Endothelial cell of umbilical vein (primary cell): ENCODE measurements at regions not wholly inside any gene's neighbourhood (a gene's known extent, or its start where the extent isn't known, plus 50 kb on each side); places are given as distances from the start of the nearest gene placed in this dataset.

Source experiments
- BruUV-seq: library from RNA; stranded (reverse); fragments of 400-500 nt; replicated peaks from 2 replicates; lab custom pipeline; 2021; lab: Mats Ljungman, UMichigan
- CTCF ChIA-PET: fragments of 300-600, 350-600 bp; sonication (Branson Sonifier 250); formaldehyde crosslinking; loops from one replicate; lab custom pipeline; 2021; ENCODE audit warnings: antibody characterized with exemption, inconsistent platforms; lab: Charles Lee
- POLR2A ChIA-PET: fragments of 300-600, 350-600 bp; sonication (Branson Sonifier 250); formaldehyde crosslinking; loops from one replicate; lab custom pipeline; 2021; ENCODE audit warnings: antibody characterized with exemption, inconsistent platforms; lab: Charles Lee
- DNase-seq: peaks from one replicate; pipeline ENCODE4 v3.0.0-alpha.2; 2011; ENCODE audit warnings: low read depth, low spot score
- FAIRE-seq: peaks from 2 replicates; lab custom pipeline; 2011; peaks lifted over from hg19 to GRCh38; lab: Jason Lieb, UNC
- H2AFZ ChIP-seq: 2 replicates; pipeline ENCODE4 v1.6.0; 2012; ENCODE audit warnings: low read depth, low read length, control low read depth, inconsistent platforms
- H3K27ac ChIP-seq: 2 replicates; pipeline ENCODE4 v1.5.1; 2011; ENCODE audit warnings: low read depth, mild to moderate bottlenecking, control low read depth, low read length, moderate library complexity; ENCODE audit not compliant: insufficient read depth
- H3K27me3 ChIP-seq, 2 experiments: 2 replicates each; pipeline versions ENCODE4 v1.6.0 to v1.6.1; 2011; ENCODE audit warnings: low read length in 2 of 2, mixed read lengths in 1 of 2; ENCODE audit not compliant: control insufficient read depth in 2 of 2, insufficient read depth in 2 of 2
- H3K36me3 ChIP-seq, 2 experiments: 2 replicates in 1 of 2; 3 replicates in 1 of 2; pipeline ENCODE4 v1.5.1; 2011; ENCODE audit warnings: low read length in 2 of 2, mild to moderate bottlenecking in 1 of 2, moderate library complexity in 1 of 2; ENCODE audit not compliant: control insufficient read depth in 2 of 2, insufficient read depth in 2 of 2; ENCODE audit errors: extremely low read depth in 1 of 2
- H3K4me1 ChIP-seq: 3 replicates; pipeline ENCODE4 v1.5.1; 2011; ENCODE audit warnings: mild to moderate bottlenecking, low read length; ENCODE audit not compliant: control insufficient read depth, insufficient read depth; ENCODE audit errors: extremely low read depth
- H3K4me2 ChIP-seq: 2 replicates; pipeline ENCODE4 v1.6.1; 2011; ENCODE audit warnings: low read length, control low read depth, mixed read lengths; ENCODE audit not compliant: insufficient read depth
- H3K4me3 ChIP-seq, 3 experiments: fragments of 200-600 bp in 1 of 3; sonication (generic), shearing (Covaris generic) in 1 of 3; replicated peaks in 1 of 3; 2 replicates each; pipeline ENCODE4 v1.5.1; 2011 to 2016; ENCODE audit warnings: control low read depth in 3 of 3, low read length in 3 of 3, mild to moderate bottlenecking in 2 of 3, inconsistent platforms in 1 of 3, low read depth in 1 of 3, moderate library complexity in 1 of 3; ENCODE audit not compliant: insufficient read depth in 1 of 3
- H3K79me2 ChIP-seq: 2 replicates; pipeline ENCODE4 v1.6.0; 2012; ENCODE audit warnings: low read length, inconsistent platforms; ENCODE audit not compliant: control insufficient read depth, insufficient read depth
- H3K9ac ChIP-seq: replicated peaks from 2 replicates; pipeline ENCODE3; 2011; ENCODE audit warnings: low read length, control low read depth; ENCODE audit not compliant: insufficient read depth; ENCODE audit errors: extremely low read depth
- H3K9me1 ChIP-seq: replicated peaks from 3 replicates; pipeline ENCODE4 v1.6.0; 2011; ENCODE audit warnings: mild to moderate bottlenecking, low read length; ENCODE audit not compliant: control insufficient read depth, insufficient read depth; ENCODE audit errors: extremely low read depth
- H3K9me3 ChIP-seq: replicated peaks from 2 replicates; pipeline ENCODE4 v1.5.1; 2012; ENCODE audit warnings: low read length, inconsistent platforms; ENCODE audit not compliant: control insufficient read depth, insufficient read depth
- H4K20me1 ChIP-seq: replicated peaks from 2 replicates; pipeline ENCODE3; 2011; ENCODE audit warnings: mild to moderate bottlenecking, low read length; ENCODE audit not compliant: control insufficient read depth, insufficient read depth; ENCODE audit errors: extremely low read depth
- CTCF ChIP-seq, 2 donors: IDR thresholded peaks; 1 replicate in 1 of 2; 2 replicates in 1 of 2; pipeline ENCODE4 v1.5.1; 2011; ENCODE audit warnings: low read length in 2 of 2, mild to moderate bottlenecking in 2 of 2, moderate library complexity in 2 of 2, control low read depth in 1 of 2, inconsistent platforms in 1 of 2, low read depth in 1 of 2; ENCODE audit not compliant: insufficient read depth in 1 of 2; ENCODE audit errors: extremely low read depth in 1 of 2
- EZH2 ChIP-seq: IDR thresholded peaks from 2 replicates; pipeline ENCODE4 v1.6.1; 2012; ENCODE audit warnings: borderline replicate concordance, low read depth, mild to moderate bottlenecking, moderate library complexity, low read length, inconsistent platforms; ENCODE audit not compliant: severe bottlenecking
- FOS ChIP-seq: IDR thresholded peaks from 2 replicates; pipeline ENCODE4 v1.6.1; 2011; ENCODE audit warnings: mild to moderate bottlenecking, low read length, moderate library complexity, borderline replicate concordance; ENCODE audit not compliant: insufficient read depth
- GATA2 ChIP-seq: IDR thresholded peaks from 2 replicates; pipeline ENCODE4 v1.7.0; 2011; ENCODE audit warnings: low read depth, mild to moderate bottlenecking, moderate library complexity, mixed read lengths, low read length; ENCODE audit not compliant: insufficient read length, insufficient read depth
- JUN ChIP-seq: IDR thresholded peaks from 2 replicates; pipeline ENCODE4 v1.6.1; 2011; ENCODE audit warnings: borderline replicate concordance, low read depth; ENCODE audit not compliant: insufficient read length, insufficient read depth
- MYC ChIP-seq: IDR thresholded peaks from one replicate; pipeline ENCODE4 v1.6.1; 2011; ENCODE audit warnings: mild to moderate bottlenecking, low read depth, low read length
- POLR2A ChIP-seq: IDR thresholded peaks from 2 replicates; pipeline ENCODE4 v1.6.1; 2012; ENCODE audit warnings: low read depth, mild to moderate bottlenecking, control low read depth, low read length
- POLR2AphosphoS5 ChIP-seq: IDR thresholded peaks from 2 replicates; pipeline ENCODE4 v1.6.1; 2012; ENCODE audit warnings: low read depth, mild to moderate bottlenecking, control low read depth, low read length, moderate library complexity; ENCODE audit not compliant: insufficient read depth
- dilution Hi-C: fragments of 300-500 bp; cut with MboI; formaldehyde crosslinking; loops from one replicate; pipeline ENCODE4 v1.15.0; 2019; ENCODE audit warnings: low sequenced_read_pairs; ENCODE audit not compliant: extremely low pct_ligation_motif_present
- intact Hi-C: fragments of 100-400 bp; cut with micrococcal nuclease; formaldehyde crosslinking; loops from one replicate; pipeline ENCODE4 v1.10.0; 2022
- TF ChIP-seq, protein P1 (sequence below): IDR thresholded peaks from 2 replicates; pipeline ENCODE4 v1.6.1; 2011; ENCODE audit not compliant: insufficient read depth, insufficient read length

DNA sequence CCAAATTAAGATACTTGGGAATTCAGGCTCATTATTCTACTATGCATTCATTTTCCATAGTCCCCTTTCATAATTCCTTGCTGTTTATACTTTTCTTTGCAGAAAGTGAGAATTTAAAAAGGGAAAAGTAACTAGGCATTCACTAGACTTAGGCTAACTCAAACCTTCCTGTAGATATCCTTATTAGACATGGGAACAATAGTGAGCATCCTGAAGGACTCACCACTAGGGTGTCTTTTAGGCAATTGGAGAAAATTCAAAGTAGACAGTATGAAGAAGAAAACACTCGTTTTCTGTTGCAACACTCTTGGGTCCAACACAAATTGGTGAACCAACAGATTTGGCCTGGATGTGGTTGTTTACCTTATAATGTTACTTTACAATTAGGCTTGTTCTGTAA is 213.2 kb upstream of the GRIN3A start:
- peaks cover 3% of the 10 kb centered on the region for H3K9me3 ChIP-seq
- BruUV-seq = no TSS peak
- no peaks in the 10 kb centered on the region for H3K79me2 ChIP-seq
- DNase-seq (no peak), FAIRE-seq (no peak)
- H3K9me1 ChIP-seq = no peaks in the 10 kb centered on the region
- no peaks in the 10 kb centered on the region for H3K27me3 ChIP-seq
- ChIA-PET CTCF (no interaction called here), POLR2A (no interaction called here)
- no peaks in the 10 kb centered on the region for H3K36me3 ChIP-seq
- dilution Hi-C loops = no loop called here
- no peak overlapping the region for H3K27ac ChIP-seq
- TF ChIP-seq POLR2A (no peak), JUN (no peak)
- H3K9ac ChIP-seq = no peak overlapping the region
- H3K4me1 ChIP-seq = no peaks in the 10 kb centered on the region
- no peak overlapping the region for H2AFZ ChIP-seq
- no peaks in the 10 kb centered on the region for H4K20me1 ChIP-seq
- H3K4me2 ChIP-seq = no peak overlapping the region
- no peak overlapping the region for H3K4me3 ChIP-seq
- intact Hi-C loops = no loop called here

DNA sequence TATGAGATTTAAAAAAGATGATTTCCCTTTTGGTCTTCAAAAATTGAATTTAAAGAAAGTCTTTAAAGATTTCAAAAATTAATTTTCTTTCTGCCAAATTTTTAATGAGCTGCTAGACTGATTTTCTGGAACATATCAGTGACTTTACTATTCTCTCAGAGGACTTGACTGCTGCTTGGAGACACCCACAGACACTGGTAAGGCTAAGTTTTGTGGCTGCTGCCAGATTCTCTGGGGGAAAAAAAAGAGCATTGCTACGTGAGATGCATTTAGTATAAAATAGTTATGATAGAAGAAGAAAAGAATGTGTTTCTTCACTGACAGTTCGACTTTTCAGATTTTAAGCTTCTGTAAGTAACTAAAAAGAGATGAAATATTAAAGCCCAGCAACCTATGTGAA is 193.3 kb upstream of the GRIN3A start:
- no TSS peak for BruUV-seq
- no peak overlapping the region for H3K4me2 ChIP-seq
- H2AFZ ChIP-seq = no peak overlapping the region
- H3K4me3 ChIP-seq = no peak overlapping the region
- CTCF ChIA-PET = no interaction called here
- H4K20me1 ChIP-seq = no peaks in the 10 kb centered on the region
- H3K4me1 ChIP-seq = no peaks in the 10 kb centered on the region
- FAIRE-seq (no peak), DNase-seq (no peak)
- dilution Hi-C loops = no loop called here
- no peak overlapping the region for H3K27ac ChIP-seq
- intact Hi-C loops = no loop called here
- H3K9me1 ChIP-seq = no peaks in the 10 kb centered on the region
- peaks cover 2% of the 10 kb centered on the region for H3K9me3 ChIP-seq
- no peaks in the 10 kb centered on the region for H3K27me3 ChIP-seq
- H3K9ac ChIP-seq = no peak overlapping the region
- no peaks in the 10 kb centered on the region for H3K36me3 ChIP-seq
- H3K79me2 ChIP-seq = no peaks in the 10 kb centered on the region
- POLR2A ChIA-PET = no interaction called here
- TF ChIP-seq JUN (no peak), POLR2A (no peak), MYC (no peak), FOS (no peak), CTCF (IDR thresholded peaks at IDR 0.05; ENCODE audit: extremely low read depth in 1 of 2, insufficient read depth in 1 of 2, low read depth in 1 of 2, low read length in 2 of 2) (no peak), EZH2 (no peak), GATA2 (no peak), POLR2AphosphoS5 (no peak)
- TF ChIP-seq, protein P1, sequence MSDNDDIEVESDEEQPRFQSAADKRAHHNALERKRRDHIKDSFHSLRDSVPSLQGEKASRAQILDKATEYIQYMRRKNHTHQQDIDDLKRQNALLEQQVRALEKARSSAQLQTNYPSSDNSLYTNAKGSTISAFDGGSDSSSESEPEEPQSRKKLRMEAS = no peak
